Stimulated activated effector memory CD8-positive, alpha-beta T cell treated with anti-CD3 and anti-CD28 coated beads, Interleukin-12 subunit alpha, Interleukin-12 subunit beta, amount 100 ng/mL, for 72 hours (primary cell): ENCODE measurements at regions not wholly inside any gene's neighbourhood (a gene's known extent, or its start where the extent isn't known, plus 50 kb on each side); places are given as distances from the start of the nearest gene placed in this dataset.

Experiments used
- ATAC-seq: fragments of 150-1000 bp; cut with Tn5 transposase; 2 replicates; pipeline ENCODE4 v1.10.0; 2021
- DNase-seq, 2 donors: peaks; one replicate each; pipeline ENCODE4 v3.0.0; 2021 to 2022; ENCODE audit warnings: low spot score in 2 of 2
- H3K27ac Mint-ChIP-seq: one replicate; pipeline ENCODE4 v1.8.0; 2022; ENCODE audit warnings: mild to moderate bottlenecking, mixed read lengths
- H3K36me3 Mint-ChIP-seq: one replicate; pipeline ENCODE4 v1.8.0; 2022; ENCODE audit warnings: mild to moderate bottlenecking, mixed read lengths
- H3K4me1 Mint-ChIP-seq: one replicate; pipeline ENCODE4 v1.8.0; 2022; ENCODE audit warnings: mixed read lengths
- H3K4me3 Mint-ChIP-seq: one replicate; pipeline ENCODE4 v1.8.0; 2022; ENCODE audit warnings: mild to moderate bottlenecking, mixed read lengths
- H3K9me3 Mint-ChIP-seq: one replicate; pipeline ENCODE4 v1.8.0; 2022; ENCODE audit warnings: mixed read lengths

DNA sequence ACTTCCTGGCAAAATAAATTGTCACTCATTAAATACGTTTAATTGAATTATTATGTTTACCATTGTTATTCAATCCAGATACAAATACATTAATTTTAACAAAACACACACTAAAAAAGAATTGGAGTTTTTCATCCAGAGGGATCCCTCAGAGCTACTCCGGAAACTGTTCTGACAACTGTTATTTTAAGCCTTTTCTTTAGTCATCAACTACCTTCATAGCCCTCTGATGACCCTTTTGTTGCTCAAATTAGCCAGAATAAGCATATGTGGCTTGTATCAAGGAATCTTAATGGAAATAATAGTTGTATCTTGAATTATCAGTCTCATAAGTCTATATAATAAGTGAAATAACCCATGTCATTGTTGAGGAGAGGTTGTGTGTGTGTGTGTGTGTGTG lies 405.4 kb upstream of the FAT3 start:
- DNase-seq = no peak
- Mint-ChIP-seq H3K9me3 (peaks cover 15% of the 10 kb centered on the region), H3K36me3 (no peaks in the 10 kb centered on the region), H3K27ac (no peak overlapping the region), H3K4me3 (no peak overlapping the region), H3K4me1 (no peaks in the 10 kb centered on the region)
- no peak for ATAC-seq

DNA sequence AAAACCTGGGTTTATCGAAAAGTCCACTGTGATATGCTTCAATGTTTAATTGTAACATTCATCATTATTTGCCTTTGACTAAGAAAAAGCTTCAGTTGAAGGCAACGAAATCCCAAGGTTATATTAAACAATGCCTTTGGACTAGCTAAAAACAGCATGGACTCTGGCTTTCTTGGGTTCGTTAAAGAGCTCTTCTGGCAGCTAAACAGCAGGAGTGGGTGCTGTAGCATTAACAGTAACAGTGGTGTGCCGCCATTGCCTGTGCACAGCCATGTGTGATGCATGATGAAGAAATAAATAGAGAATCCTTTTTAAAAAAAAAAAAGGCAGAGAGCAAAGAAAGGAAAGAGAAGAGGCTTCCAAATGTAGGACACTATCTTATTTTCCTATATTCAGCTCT lies 406.6 kb upstream of the FAT3 start:
- no peaks in the 10 kb centered on the region for H3K4me1 Mint-ChIP-seq
- DNase-seq (no peak), ATAC-seq (no peak)
- no peak overlapping the region for H3K27ac Mint-ChIP-seq
- no peaks in the 10 kb centered on the region for H3K36me3 Mint-ChIP-seq
- no peak overlapping the region for H3K4me3 Mint-ChIP-seq
- H3K9me3 Mint-ChIP-seq = peaks cover 15% of the 10 kb centered on the region

DNA sequence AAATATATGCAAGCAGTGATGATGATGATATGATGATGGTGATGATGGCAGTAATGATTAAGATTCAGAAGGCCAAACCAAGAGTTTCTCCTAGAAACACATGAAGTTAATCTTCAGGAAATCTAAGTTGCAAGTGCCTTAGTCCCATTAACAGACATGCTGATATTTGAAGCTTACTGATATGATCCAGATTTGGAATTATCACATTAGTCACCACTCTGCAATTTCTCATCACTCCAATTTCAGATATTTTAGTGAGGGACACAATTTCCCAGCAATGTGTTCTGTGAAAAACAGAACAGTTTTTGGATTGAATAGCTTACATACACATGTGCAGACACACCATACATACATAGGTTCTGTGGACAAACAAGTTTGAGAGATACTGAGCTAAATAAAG lies 411.4 kb upstream of the FAT3 start:
- Mint-ChIP-seq H3K27ac (no peak overlapping the region), H3K4me3 (no peak overlapping the region), H3K36me3 (no peaks in the 10 kb centered on the region), H3K4me1 (no peaks in the 10 kb centered on the region), H3K9me3 (peaks cover 18% of the 10 kb centered on the region)
- no peak for DNase-seq
- no peak for ATAC-seq

DNA sequence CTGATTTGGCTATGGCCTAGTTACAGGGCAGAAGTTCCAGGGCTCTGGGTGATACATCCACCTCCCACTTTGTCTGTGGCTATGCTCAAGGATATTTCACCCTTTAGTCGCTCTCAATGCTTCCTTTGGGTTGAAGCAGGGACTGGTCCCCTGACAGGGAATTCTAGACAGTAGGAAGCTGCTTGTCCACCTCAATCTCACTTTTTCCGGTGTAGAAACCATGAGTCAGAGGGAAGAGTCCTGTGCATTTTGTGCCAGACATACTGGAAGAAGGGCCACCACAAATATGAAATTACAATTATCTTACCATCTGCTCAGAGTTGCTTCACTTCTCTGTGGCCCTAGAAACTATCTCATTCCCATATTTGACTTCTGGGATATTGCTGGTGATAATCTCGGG lies 413.7 kb upstream of the FAT3 start:
- peaks cover 19% of the 10 kb centered on the region for H3K9me3 Mint-ChIP-seq
- H3K27ac Mint-ChIP-seq = no peak overlapping the region
- no peak overlapping the region for H3K4me3 Mint-ChIP-seq
- DNase-seq = no peak
- no peaks in the 10 kb centered on the region for H3K4me1 Mint-ChIP-seq
- H3K36me3 Mint-ChIP-seq = no peaks in the 10 kb centered on the region
- ATAC-seq = no peak

DNA sequence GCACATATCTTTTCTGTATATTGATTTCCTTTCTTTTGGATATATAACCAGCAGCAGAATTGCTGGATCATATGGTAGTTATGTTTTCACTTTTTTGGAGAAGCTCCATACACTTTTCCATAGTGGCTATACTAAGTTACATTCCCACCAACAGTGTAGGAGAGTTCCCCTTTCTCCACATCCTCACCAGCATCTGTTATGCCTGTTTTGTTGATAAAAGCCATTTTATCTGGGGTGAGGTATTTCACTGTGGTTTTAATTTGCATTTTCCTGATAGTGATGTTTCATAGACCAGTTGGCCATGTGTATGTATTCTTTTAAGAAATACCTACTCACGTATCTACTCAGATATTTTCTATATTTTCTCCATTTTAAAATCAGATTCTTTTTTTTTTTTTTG lies 419.3 kb upstream of the FAT3 start:
- Mint-ChIP-seq H3K27ac (no peak overlapping the region), H3K9me3 (peaks cover 17% of the 10 kb centered on the region), H3K4me1 (no peaks in the 10 kb centered on the region), H3K4me3 (no peak overlapping the region), H3K36me3 (no peaks in the 10 kb centered on the region)
- no peak for DNase-seq
- ATAC-seq = no peak

DNA sequence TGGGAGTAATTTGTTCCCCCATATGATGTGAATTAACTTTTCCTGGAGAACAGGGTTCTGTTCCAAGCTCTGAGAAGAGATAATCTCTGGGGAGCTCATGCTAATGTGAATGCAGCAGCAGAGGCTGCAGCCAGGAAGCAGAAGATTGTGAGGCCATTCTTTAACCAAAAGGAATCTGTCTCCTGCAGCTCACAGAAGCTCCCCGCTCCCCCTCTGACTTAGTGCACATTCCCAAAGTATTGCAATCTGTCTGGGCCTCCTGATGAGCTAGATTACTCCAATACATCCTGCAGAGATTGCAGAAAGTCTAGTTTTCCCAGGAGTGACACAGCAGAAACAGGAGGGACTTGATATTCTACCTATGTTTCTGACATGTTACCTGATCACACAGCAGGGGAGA lies 420.6 kb upstream of the FAT3 start:
- DNase-seq = no peak
- Mint-ChIP-seq H3K36me3 (no peaks in the 10 kb centered on the region), H3K9me3 (peaks cover 12% of the 10 kb centered on the region), H3K27ac (no peak overlapping the region), H3K4me3 (no peak overlapping the region), H3K4me1 (no peaks in the 10 kb centered on the region)
- no peak for ATAC-seq

DNA sequence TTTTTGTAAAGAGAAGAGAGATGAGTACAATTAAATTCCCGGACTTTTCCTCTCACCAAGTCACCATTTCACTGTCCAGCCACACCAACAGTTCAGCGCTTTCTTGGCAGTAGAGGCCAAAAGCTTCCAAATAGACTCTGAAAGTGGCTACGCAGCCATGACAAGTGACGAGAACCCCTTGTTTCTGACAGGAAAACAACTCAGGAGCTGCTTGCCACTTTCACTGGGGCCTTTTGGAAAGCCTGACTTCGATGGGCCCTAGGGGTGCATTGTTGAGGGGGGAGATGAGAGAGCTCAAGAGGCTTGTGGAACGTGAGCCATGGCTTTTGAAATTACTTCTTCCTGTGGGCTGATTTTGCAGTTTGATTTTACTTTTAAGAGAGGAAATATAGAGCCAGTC lies 422.1 kb upstream of the FAT3 start:
- H3K4me3 Mint-ChIP-seq = no peak overlapping the region
- H3K4me1 Mint-ChIP-seq = no peaks in the 10 kb centered on the region

DNA sequence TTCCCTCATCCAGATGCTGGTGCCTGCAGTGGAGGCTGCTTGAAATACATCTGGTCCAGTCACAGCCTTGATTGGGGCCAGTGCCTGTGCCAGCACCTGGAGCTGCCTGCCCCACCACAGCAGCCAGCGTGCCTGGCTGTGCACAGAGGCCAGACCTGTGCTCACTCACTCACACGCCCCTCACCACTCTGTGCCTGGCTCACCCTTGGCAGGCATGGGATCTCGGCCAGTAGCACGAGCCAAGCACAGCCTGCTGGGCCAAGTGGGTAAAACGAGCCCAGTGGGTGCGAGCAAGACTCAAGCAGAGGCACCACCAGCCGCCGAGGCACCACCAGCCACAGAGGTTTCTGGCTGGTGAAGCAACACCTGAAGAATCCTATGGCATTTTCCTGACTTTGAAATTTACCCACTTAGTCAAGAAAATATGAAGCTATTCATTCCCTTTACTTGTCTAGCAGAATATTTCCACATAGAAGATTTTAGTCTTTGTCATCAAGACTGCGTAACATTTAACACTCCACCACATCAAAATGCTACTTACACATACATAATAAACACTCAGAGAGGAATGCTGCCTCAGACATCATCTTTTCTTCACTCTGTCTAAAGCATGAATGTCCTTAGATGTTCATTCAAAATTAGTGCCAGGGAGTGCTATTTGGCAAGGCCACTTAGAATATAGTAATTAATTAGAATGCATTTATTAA lies 424.3 kb upstream of the FAT3 start:
- peaks cover 5% of the 10 kb centered on the region for H3K9me3 Mint-ChIP-seq
- H3K4me1 Mint-ChIP-seq = no peaks in the 10 kb centered on the region
- ATAC-seq (peak; percentile 34), DNase-seq (no peak)
- H3K27ac Mint-ChIP-seq = no peak overlapping the region
- no peak overlapping the region for H3K4me3 Mint-ChIP-seq
- no peaks in the 10 kb centered on the region for H3K36me3 Mint-ChIP-seq

More for the DNA sequence above, 422.1 kb upstream of the FAT3 start:
- Mint-ChIP-seq H3K9me3 (peaks cover 3% of the 10 kb centered on the region), H3K27ac (no peak overlapping the region), H3K36me3 (no peaks in the 10 kb centered on the region)
- no peak for ATAC-seq
- DNase-seq = no peak

DNA sequence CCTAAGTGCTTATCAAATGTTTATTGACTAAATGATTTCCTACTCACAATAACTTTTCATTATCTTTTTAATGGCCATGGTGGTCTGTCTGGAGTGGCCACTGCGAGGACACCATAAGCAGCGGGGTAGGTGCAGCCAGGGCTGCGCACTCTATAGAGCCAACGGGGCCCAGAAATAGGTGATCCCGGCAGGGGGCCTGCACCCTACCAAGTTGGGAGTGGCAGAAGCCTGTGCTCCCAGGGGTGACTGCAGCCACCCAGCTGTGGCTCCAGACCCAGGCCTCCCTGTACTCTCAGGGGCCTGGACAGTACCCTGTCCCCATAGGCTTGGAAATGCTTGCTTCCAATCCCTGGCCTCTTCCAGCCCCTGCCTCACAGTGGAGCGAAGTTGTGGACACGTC lies 426.4 kb upstream of the FAT3 start:
- H3K4me1 Mint-ChIP-seq = no peaks in the 10 kb centered on the region

DNA sequence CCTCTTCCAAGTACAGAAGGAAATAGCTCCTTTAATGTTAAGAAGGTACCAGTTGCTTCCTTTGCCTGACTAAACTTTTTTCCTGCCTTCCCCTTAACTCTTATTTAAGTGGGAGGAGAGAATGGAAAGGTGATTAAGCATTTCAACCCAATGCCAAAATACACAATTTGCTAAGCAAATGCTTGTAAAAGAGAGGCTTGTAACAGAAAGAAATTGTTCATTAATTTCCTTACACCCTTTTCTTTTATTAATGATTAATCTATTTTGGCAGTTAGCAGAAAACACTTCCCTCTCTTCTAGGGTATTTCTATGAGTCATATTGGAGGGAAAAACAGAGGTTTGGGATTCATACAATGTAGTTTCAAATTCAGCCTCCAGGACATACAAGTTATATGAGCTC lies 427.6 kb upstream of the FAT3 start:
- Mint-ChIP-seq H3K4me1 (no peaks in the 10 kb centered on the region), H3K4me3 (no peak overlapping the region), H3K27ac (no peak overlapping the region), H3K9me3 (peaks cover 2% of the 10 kb centered on the region), H3K36me3 (no peaks in the 10 kb centered on the region)
- ATAC-seq (no peak), DNase-seq (no peak)

More for the DNA sequence above, 426.4 kb upstream of the FAT3 start:
- no peaks in the 10 kb centered on the region for H3K36me3 Mint-ChIP-seq
- peaks cover 2% of the 10 kb centered on the region for H3K9me3 Mint-ChIP-seq
- no peak overlapping the region for H3K27ac Mint-ChIP-seq
- DNase-seq (no peak), ATAC-seq (peak; percentile 21)
- H3K4me3 Mint-ChIP-seq = no peak overlapping the region

DNA sequence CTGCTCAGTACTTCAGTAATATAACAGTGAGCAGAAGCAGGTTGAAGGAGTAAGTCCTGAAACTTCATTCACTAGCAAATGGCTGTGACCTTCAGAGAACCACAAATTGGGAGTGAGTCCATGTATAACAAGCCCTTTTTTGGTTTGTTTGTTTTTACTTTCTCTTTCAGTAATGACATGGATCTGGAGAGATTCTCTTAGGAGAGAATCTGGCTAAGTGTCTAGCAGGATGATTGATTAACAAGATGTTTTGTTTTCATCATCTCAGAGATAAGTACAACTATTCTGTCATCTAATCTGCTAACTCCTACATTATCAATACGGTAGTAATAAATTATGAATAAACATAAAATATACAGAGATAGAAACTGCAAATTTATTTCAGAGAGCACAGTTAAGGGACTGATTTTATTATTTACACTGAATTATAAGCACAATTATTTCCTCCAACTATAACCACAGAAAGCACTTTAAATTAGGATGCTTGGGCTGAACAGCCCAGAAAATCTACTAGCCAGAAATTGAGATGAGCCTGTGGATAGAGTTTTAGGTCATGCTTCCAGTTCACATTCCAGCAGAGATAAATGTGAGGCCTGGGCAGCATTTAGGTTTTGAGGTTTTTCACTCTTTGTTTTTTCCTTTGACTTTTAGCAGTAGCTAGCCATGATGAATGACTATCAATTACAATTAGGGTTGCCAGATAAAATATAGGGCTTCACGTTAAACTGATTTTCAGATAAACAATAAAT lies 429.3 kb upstream of the FAT3 start:
- H3K9me3 Mint-ChIP-seq = peaks cover 4% of the 10 kb centered on the region
- DNase-seq (no peak), ATAC-seq (no peak)
- H3K4me3 Mint-ChIP-seq = no peak overlapping the region
- no peaks in the 10 kb centered on the region for H3K36me3 Mint-ChIP-seq
- no peaks in the 10 kb centered on the region for H3K4me1 Mint-ChIP-seq
- no peak overlapping the region for H3K27ac Mint-ChIP-seq

DNA sequence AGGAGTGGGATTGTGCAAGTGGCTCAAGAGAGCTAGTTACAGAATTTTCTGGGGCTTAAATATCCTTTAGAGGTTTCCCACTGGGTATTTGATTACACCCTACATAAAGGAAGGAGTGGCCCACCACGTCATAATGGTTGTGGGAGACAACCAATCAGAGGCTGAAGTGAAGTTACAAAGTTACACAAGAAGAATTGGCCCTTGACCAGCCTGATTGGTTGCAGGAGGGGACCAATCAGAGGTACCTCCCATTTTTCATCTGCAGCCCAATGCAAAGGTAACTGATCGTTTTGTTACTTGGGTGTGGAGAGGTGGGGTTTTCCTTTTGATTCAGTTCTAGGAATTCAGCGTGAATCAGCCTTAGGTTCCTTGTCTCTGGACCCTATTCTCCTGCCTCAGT lies 430.5 kb upstream of the FAT3 start:
- no peak for DNase-seq
- Mint-ChIP-seq H3K36me3 (no peaks in the 10 kb centered on the region), H3K27ac (no peak overlapping the region), H3K4me3 (no peak overlapping the region), H3K4me1 (no peaks in the 10 kb centered on the region), H3K9me3 (peaks cover 6% of the 10 kb centered on the region)
- ATAC-seq = no peak

DNA sequence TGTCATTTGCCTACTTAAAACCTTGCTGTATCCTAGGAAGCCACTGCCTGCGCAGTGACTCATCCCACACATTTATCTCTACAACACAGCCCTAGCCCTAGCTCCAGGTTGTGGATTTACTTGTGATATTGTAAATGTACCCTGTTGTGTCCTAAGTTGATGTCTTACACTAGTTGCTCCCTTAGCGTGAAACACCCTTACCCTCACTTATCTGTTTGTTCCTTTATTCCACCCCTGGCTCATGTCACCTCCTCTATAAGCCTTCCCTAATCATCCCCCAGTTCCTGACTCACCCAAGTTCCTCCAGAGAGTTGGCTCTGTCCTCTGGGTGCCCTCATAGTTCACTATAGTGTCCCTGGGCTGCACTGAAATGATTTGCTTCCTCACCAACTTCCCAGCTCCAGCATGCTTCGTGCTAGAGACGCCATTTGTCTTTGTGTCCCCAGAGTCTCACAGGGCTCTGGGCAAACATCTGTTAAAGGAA lies 431.8 kb upstream of the FAT3 start:
- no peaks in the 10 kb centered on the region for H3K36me3 Mint-ChIP-seq
- no peak for ATAC-seq

DNA sequence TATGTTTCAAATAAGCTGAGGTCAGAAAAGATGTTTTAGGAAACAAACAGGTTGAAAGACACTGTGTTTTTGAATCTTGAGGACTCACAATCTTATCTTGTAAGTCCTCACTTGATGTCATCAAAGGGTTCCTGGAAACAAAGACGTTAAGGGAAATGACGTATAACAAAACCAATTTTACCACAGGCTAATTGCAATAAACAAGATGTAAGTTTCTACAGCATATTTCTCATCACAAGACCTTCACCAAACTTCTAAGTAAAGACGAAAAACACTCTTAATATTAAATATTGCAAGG lies 433.5 kb upstream of the FAT3 start:
- Mint-ChIP-seq H3K4me1 (no peaks in the 10 kb centered on the region), H3K36me3 (no peaks in the 10 kb centered on the region), H3K27ac (no peak overlapping the region), H3K4me3 (no peak overlapping the region), H3K9me3 (peaks cover 5% of the 10 kb centered on the region)
- DNase-seq = no peak
- no peak for ATAC-seq

More for the DNA sequence above, 431.8 kb upstream of the FAT3 start:
- H3K4me3 Mint-ChIP-seq = no peak overlapping the region
- no peak overlapping the region for H3K27ac Mint-ChIP-seq
- no peaks in the 10 kb centered on the region for H3K4me1 Mint-ChIP-seq
- H3K9me3 Mint-ChIP-seq = peaks cover 6% of the 10 kb centered on the region
- no peak for DNase-seq

DNA sequence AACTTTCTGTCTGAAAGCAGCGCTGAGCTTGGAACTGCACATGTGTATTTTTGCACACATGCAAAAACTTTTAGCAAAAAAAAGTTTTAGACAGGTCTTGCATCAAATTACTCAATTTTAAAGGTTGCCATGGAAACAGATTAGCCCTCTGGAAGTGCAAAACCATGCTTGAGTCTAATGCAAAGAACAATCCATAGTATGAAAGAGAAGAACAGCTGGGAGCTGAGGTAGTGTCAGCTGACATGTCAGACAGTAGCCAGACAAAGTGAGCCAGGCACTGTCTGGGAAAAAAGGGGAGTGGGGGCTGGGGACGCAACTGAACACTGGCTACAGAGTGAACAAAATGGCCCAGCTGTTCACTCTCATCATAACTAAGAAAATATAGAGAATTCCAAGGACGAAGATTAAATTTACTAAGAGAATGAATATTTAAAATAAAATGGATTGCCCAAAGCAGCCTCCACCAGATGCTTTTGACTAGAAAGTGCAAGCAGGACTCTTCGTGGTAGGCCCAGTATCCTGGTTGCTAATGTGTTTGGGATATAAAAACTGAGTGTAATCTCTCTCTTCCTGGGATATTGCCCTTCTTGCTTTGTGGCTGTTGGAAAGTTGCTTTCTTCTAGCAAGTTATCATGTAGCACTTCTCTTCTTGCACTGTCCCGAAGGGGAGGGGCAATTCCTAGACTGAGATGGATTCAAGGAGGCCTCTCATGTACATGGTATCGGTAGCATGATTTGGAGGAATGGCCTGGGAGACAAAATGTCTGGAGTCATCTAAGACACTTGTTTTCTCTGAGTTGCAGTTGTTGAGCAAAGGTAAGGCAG lies 434.1 kb upstream of the FAT3 start:
- Mint-ChIP-seq H3K9me3 (peaks cover 8% of the 10 kb centered on the region), H3K4me3 (no peak overlapping the region), H3K27ac (no peak overlapping the region), H3K36me3 (no peaks in the 10 kb centered on the region), H3K4me1 (no peaks in the 10 kb centered on the region)
- ATAC-seq = no peak
- no peak for DNase-seq

DNA sequence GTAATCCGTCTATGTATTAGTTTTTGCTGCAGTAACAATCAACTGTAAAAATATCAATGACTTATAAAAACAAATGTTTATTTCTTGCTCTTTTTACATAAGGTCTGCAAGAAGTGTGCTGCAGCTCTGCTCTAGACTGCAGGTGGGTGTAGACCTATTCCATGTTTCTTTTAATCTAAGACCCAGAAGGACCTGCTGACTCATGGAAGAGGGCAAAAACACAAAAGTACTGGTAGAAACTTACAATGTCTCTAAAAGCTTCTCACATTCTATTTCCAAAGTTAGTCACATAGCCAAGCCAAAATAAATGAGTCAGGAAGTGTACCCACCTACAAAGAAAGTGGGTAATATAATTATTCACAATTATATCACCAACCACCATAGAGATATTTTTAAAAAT lies 435.9 kb upstream of the FAT3 start:
- peaks cover 13% of the 10 kb centered on the region for H3K9me3 Mint-ChIP-seq
- DNase-seq = no peak
- no peak for ATAC-seq
- H3K36me3 Mint-ChIP-seq = no peaks in the 10 kb centered on the region
- no peak overlapping the region for H3K4me3 Mint-ChIP-seq
- H3K27ac Mint-ChIP-seq = no peak overlapping the region
- H3K4me1 Mint-ChIP-seq = no peaks in the 10 kb centered on the region
